GM12865 (cell line): ENCODE measurements at regions not wholly inside any gene's neighbourhood (a gene's known extent, or its start where the extent isn't known, plus 50 kb on each side); places are given as distances from the start of the nearest gene placed in this dataset.
"Not testable (repeated sequence)": the region's sequence is repeated elsewhere in the genome, so short reads cannot be mapped to it uniquely, and the experiment has no call there.

Experiments
- DNase-seq: peaks from one replicate; pipeline ENCODE4 v3.0.0; 2010; ENCODE audit warnings: low read depth
- H3K4me3 ChIP-seq: 2 replicates; pipeline ENCODE4 v1.5.1; 2011; ENCODE audit warnings: mild to moderate bottlenecking, low read depth, low read length, control low read depth
- TF ChIP-seq, protein P1 (sequence below): IDR thresholded peaks from 2 replicates; pipeline ENCODE4 v1.5.1; 2011; ENCODE audit warnings: low read length, control low read depth, low read depth, inconsistent platforms; ENCODE audit not compliant: insufficient read depth; ENCODE audit errors: missing control alignments

- DNase-seq, result no peak
- TF ChIP-seq, protein P1, sequence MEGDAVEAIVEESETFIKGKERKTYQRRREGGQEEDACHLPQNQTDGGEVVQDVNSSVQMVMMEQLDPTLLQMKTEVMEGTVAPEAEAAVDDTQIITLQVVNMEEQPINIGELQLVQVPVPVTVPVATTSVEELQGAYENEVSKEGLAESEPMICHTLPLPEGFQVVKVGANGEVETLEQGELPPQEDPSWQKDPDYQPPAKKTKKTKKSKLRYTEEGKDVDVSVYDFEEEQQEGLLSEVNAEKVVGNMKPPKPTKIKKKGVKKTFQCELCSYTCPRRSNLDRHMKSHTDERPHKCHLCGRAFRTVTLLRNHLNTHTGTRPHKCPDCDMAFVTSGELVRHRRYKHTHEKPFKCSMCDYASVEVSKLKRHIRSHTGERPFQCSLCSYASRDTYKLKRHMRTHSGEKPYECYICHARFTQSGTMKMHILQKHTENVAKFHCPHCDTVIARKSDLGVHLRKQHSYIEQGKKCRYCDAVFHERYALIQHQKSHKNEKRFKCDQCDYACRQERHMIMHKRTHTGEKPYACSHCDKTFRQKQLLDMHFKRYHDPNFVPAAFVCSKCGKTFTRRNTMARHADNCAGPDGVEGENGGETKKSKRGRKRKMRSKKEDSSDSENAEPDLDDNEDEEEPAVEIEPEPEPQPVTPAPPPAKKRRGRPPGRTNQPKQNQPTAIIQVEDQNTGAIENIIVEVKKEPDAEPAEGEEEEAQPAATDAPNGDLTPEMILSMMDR, result no peak
- no peak overlapping the region for H3K4me3 ChIP-seq
These were observed 127.9 kb upstream of the RASA1 start for GRCh38 chr5:87139795-87140194.

- TF ChIP-seq, protein P1, result no peak
- no peak overlapping the region for H3K4me3 ChIP-seq
- no peak for DNase-seq
These were observed 126.1 kb upstream of the RASA1 start for GRCh38 chr5:87141544-87141943.

DNA sequence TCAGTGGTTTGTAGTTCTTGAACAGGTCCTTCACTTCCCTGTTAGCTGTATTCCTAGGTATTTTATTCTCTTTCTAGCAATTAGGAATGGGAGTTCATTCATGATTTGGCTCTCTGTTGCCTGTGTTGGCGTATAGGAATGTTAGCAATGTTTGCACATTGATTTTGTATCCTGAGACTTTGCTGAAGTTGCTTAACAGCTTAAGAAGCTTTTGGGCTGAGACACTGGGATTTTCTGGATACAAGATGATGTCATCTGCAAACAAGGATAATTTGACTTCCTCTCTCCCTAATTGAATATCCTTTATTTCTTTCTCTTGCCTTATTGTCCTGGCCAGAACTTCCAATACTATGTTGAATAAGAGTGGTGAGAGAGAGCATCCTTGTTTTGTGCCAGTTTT is 121.8 kb upstream of the RASA1 start:
- not testable (repeated sequence) for DNase-seq, H3K4me3 ChIP-seq

DNA sequence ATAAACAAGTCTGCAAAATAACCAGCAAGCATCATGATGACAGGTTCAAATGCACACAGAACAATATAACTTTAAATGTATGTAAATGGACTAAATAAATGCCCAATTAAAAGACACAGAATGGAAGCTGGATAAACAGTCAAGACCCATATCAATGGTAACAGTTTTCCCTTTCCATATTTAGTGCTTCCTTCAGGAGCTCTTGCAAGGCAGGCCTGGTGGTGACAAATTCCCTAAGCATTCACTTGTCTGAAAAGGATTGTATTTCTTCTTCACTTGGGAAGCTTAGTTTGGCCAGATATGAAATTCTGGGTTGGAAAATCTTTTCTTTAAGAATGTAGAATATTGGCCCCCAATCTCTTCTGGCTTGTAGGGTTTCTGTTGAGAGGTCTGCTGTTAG is 120.2 kb upstream of the RASA1 start:
- TF ChIP-seq, protein P1, result no peak
- DNase-seq, result no peak
- H3K4me3 ChIP-seq, result no peak overlapping the region

- no peak overlapping the region for H3K4me3 ChIP-seq
- no peak for DNase-seq
- TF ChIP-seq, protein P1, result no peak
These were observed 117.1 kb upstream of the RASA1 start for GRCh38 chr5:87150630-87151029.

GRCh38 chr5:87151547-87151946 is 116.1 kb upstream of the RASA1 start:
- H3K4me3 ChIP-seq, result no peak overlapping the region
- peak; percentile 24 for DNase-seq
- TF ChIP-seq, protein P1, result no peak

DNA sequence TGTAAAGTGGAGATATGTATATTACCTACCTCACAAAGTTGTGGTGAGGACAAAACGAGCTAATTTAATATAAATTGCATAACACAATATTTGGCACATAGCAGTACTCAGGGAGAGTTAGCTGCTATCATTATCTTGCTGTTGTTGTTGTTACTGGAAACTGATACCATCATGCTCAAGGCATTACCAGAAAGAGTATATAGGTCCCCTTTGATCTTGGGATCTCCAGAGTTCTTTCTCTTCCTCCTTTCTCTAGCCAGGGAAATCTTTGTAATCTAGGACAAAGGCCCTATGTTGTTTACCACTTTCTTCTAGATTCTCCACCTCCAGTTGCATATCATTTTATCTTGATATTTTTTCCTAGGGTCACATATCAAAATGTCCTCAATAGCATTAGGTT is 114.8 kb upstream of the RASA1 start:
- no peak for DNase-seq
- H3K4me3 ChIP-seq, result no peak overlapping the region
- TF ChIP-seq, protein P1, result no peak
